Heart left ventricle (tissue), 13 donors: ENCODE measurements at regions not wholly inside any gene's neighbourhood (a gene's known extent, or its start where the extent isn't known, plus 50 kb on each side); places are given as distances from the start of the nearest gene placed in this dataset.

Source experiments
- POLR2A ChIP-seq, 2 donors: fragments of 450-650 bp; IDR thresholded peaks; one replicate each; pipeline ENCODE4 v1.6.1; 2017; ENCODE audit warnings: antibody characterized with exemption in 2 of 2, mild to moderate bottlenecking in 2 of 2, moderate library complexity in 2 of 2
- TF ChIP-seq, protein P1 (sequence below), 12 donors: fragments of 200-600 bp; sonication (generic) in 4 of 12; IDR thresholded peaks; one replicate each; pipeline versions ENCODE4 v1.5.0 to v1.8.0; 2018 to 2022; ENCODE audit warnings: antibody characterized with exemption in 12 of 12, mild to moderate bottlenecking in 5 of 12
- donor health status: ischemic (EF 13 %, LVEDD 7.1; RV severe dilation, severe dysfunction).
- donor health status: DM: no; HTN: yes; CAD: no.
- donor health status: DM: no; HTN: no; CAD: no.
- donor health status: ischemic (EF 25% LVEDD 6.9; RV normal size, moderate dysfunction).
- donor health status: ischemic (EF 25% LVEDD 5.7; RV mildly dilated, moderate dysfunction).
- donor health status: ischemic (EF 35%, LVEDD 5.7; RV mildly dilated, moderate dysfunction).
- donor health status: nonischemic (EF 11% LVEDD 7.7; RV severe dilation, severe dysfunction).
- donor health status: DM: yes; HTN: yes; CAD: no.
- donor health status: PGD.
- donor health status: ischemic (EF 29% LVEDD 5.4; RV normal size, mild dysfunction).
- donor health status: nonischemic (EF 23%, LVEDD 6.1; RV moderate dilation, normal function).

GRCh38 chr4:81356621-81357020 lies 115.1 kb downstream of the RASGEF1B start:
- TF ChIP-seq, protein P1, sequence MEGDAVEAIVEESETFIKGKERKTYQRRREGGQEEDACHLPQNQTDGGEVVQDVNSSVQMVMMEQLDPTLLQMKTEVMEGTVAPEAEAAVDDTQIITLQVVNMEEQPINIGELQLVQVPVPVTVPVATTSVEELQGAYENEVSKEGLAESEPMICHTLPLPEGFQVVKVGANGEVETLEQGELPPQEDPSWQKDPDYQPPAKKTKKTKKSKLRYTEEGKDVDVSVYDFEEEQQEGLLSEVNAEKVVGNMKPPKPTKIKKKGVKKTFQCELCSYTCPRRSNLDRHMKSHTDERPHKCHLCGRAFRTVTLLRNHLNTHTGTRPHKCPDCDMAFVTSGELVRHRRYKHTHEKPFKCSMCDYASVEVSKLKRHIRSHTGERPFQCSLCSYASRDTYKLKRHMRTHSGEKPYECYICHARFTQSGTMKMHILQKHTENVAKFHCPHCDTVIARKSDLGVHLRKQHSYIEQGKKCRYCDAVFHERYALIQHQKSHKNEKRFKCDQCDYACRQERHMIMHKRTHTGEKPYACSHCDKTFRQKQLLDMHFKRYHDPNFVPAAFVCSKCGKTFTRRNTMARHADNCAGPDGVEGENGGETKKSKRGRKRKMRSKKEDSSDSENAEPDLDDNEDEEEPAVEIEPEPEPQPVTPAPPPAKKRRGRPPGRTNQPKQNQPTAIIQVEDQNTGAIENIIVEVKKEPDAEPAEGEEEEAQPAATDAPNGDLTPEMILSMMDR (IDR thresholded peaks at IDR 0.05) = no peak
- TF ChIP-seq POLR2A (IDR thresholded peaks at IDR 0.05) = no peak
